ENCODE measurements at regions not wholly inside any gene's neighbourhood (a gene's known extent, or its start where the extent isn't known, plus 50 kb on each side); places are given as distances from the start of the nearest gene placed in this dataset.

- DNase-seq, result no peak
Measured at GRCh38 chr14:22412926-22413411, 176.1 kb downstream of the DAD1 start.

- DNase-seq, result no peak
Measured at GRCh38 chr14:22411398-22412055, 177.5 kb downstream of the DAD1 start.

- DNase-seq, result no peak
Measured at GRCh38 chr14:22410497-22410896, 178.5 kb downstream of the DAD1 start.

- no peak for DNase-seq
Measured at GRCh38 chr14:22409006-22409405, 180.0 kb downstream of the DAD1 start.

GRCh38 chr14:22408547-22408946 lies 180.5 kb downstream of the DAD1 start:
- no peak for DNase-seq

GRCh38 chr14:22407033-22407432 lies 182.0 kb downstream of the DAD1 start:
- DNase-seq, result no peak

- no peak for DNase-seq
Measured at GRCh38 chr14:22405201-22405600, 183.8 kb downstream of the DAD1 start.

GRCh38 chr14:22403296-22403695 lies 185.7 kb downstream of the DAD1 start:
- DNase-seq, result no peak

- DNase-seq, result no peak
Measured at GRCh38 chr14:22400655-22401259, 188.3 kb downstream of the DAD1 start.

GRCh38 chr14:22399776-22400175 lies 189.2 kb downstream of the DAD1 start:
- no peak for DNase-seq

- DNase-seq, result no peak
Measured at GRCh38 chr14:22397221-22397737, 191.7 kb downstream of the DAD1 start.

GRCh38 chr14:22395803-22396202 lies 193.2 kb downstream of the DAD1 start:
- DNase-seq, result no peak

- no peak for DNase-seq
Measured at GRCh38 chr14:22394616-22395015, 194.4 kb downstream of the DAD1 start.

GRCh38 chr14:22393796-22394195 lies 195.2 kb downstream of the DAD1 start:
- DNase-seq, result no peak

GRCh38 chr14:22391908-22392565 lies 197.0 kb downstream of the DAD1 start:
- DNase-seq, result no peak

- no peak for DNase-seq
Measured at GRCh38 chr14:22390824-22391461, 198.1 kb downstream of the DAD1 start.

- no peak for DNase-seq
Measured at GRCh38 chr14:22390195-22390594, 198.8 kb downstream of the DAD1 start.

- no peak for DNase-seq
Measured at GRCh38 chr14:22388669-22389595, 200.1 kb downstream of the DAD1 start.

GRCh38 chr14:22387776-22388241 lies 201.2 kb downstream of the DAD1 start:
- no peak for DNase-seq

- no peak for DNase-seq
Measured at GRCh38 chr14:22386924-22387775, 201.9 kb downstream of the DAD1 start.

- no peak for DNase-seq
Measured at GRCh38 chr14:22384974-22385526, 204.0 kb downstream of the DAD1 start.
